PC-9 (cell line): ENCODE measurements at regions not wholly inside any gene's neighbourhood (a gene's known extent, or its start where the extent isn't known, plus 50 kb on each side); places are given as distances from the start of the nearest gene placed in this dataset.

ENCODE experiments used
- BruUV-seq: library from RNA; stranded (reverse); fragments of 400-500 nt; replicated peaks from 2 replicates; lab custom pipeline; 2021; lab: Mats Ljungman, UMichigan
- CTCF ChIA-PET: fragments of 300-600 bp; sonication (Branson Sonifier 250); formaldehyde crosslinking; loops from one replicate; lab custom pipeline; 2022; ENCODE audit warnings: antibody characterized with exemption; lab: Charles Lee
- POLR2A ChIA-PET: fragments of 300-600 bp; sonication (Branson Sonifier 250); formaldehyde crosslinking; loops from one replicate; lab custom pipeline; 2022; ENCODE audit warnings: antibody characterized with exemption; ENCODE audit not compliant: unreplicated experiment; lab: Charles Lee
- DNase-seq, 2 experiments: peaks; one replicate each; pipeline versions ENCODE4 v3.0.0 to v3.0.0-alpha.2; 2015 to 2022; ENCODE audit warnings: mixed read lengths in 1 of 2
- H2AFZ ChIP-seq: fragments of 200-600 bp; sonication (generic); 2 replicates; pipeline ENCODE4 v1.8.1; 2017; ENCODE audit warnings: antibody characterized with exemption
- H3F3A ChIP-seq: fragments of 200-600 bp; sonication (generic); 2 replicates; pipeline ENCODE4 v1.8.1; 2017; ENCODE audit warnings: antibody characterized with exemption, mild to moderate bottlenecking, low read depth; ENCODE audit not compliant: insufficient read depth
- H3K27ac ChIP-seq: fragments of 200-600 bp; sonication (generic); 2 replicates; pipeline ENCODE4 v1.6.1; 2016; ENCODE audit warnings: mixed run types
- H3K27me3 ChIP-seq: fragments of 200-600 bp; sonication (generic); 2 replicates; pipeline ENCODE4 v1.6.1; 2016; ENCODE audit warnings: low read depth, mixed run types; ENCODE audit not compliant: insufficient read depth
- H3K36me3 ChIP-seq: fragments of 200-600 bp; sonication (generic); 2 replicates; pipeline ENCODE4 v1.6.1; 2016; ENCODE audit warnings: low read depth, mixed run types
- H3K4me1 ChIP-seq: fragments of 200-600 bp; sonication (generic); replicated peaks from 2 replicates; pipeline ENCODE4 v1.6.1; 2016; ENCODE audit warnings: mixed run types; ENCODE audit not compliant: insufficient read depth
- H3K4me2 ChIP-seq: fragments of 200-600 bp; sonication (generic); 2 replicates; pipeline ENCODE4 v1.6.1; 2017; ENCODE audit warnings: mixed run types
- H3K4me3 ChIP-seq: fragments of 200-600 bp; sonication (generic); 2 replicates; pipeline ENCODE4 v1.6.1; 2016; ENCODE audit warnings: mixed run types
- H3K79me2 ChIP-seq: fragments of 200-600 bp; sonication (generic); 2 replicates; pipeline ENCODE4 v1.6.1; 2017; ENCODE audit warnings: low read depth, mixed run types
- H3K9me2 ChIP-seq: fragments of 200-600 bp; sonication (generic); 2 replicates; pipeline ENCODE4 v1.8.1; 2017; ENCODE audit warnings: mild to moderate bottlenecking; ENCODE audit not compliant: insufficient read depth
- H3K9me3 ChIP-seq: fragments of 200-600 bp; sonication (generic); 2 replicates; pipeline ENCODE4 v1.8.1; 2016; ENCODE audit warnings: low read depth; ENCODE audit not compliant: insufficient read depth
- H4K20me1 ChIP-seq: fragments of 200-600 bp; sonication (generic); 2 replicates; pipeline ENCODE4 v1.8.1; 2017; ENCODE audit not compliant: insufficient read depth
- EZH2 ChIP-seq: fragments of 200-600 bp; sonication (generic); IDR thresholded peaks from 2 replicates; pipeline ENCODE4 v1.8.0; 2017; ENCODE audit warnings: antibody characterized with exemption, low read depth
- intact Hi-C: fragments of 100-400 bp; cut with micrococcal nuclease; formaldehyde crosslinking; loops from one replicate; pipeline ENCODE4 v1.10.0; 2022; ENCODE audit not compliant: unreplicated experiment
- TF ChIP-seq, protein P1 (sequence below): fragments of 200-600 bp; sonication (generic); conservative IDR thresholded peaks from 2 replicates; pipeline ENCODE4 v1.6.1; 2017; ENCODE audit warnings: mixed run types, antibody characterized with exemption, mild to moderate bottlenecking, moderate library complexity

DNA sequence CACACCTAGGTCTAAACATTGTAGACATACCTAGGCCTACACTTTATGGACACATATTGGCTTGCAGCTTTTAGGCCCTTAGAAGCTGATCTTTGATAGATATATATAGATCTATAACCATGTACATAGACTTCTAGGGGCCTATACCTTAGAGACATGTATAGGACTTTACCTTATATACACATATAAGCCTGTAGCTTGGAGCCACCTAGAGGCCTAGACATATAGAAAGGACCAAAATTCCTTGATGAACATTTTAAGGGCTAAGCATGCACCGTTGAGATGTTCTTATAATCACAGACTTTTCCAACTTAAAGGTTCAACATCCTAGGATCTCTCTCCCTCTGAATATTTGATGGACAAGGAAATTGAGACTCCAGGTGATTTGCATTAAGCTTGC lies 371.7 kb upstream of the SASH1 start:
- POLR2A ChIA-PET: no interaction called here

DNA sequence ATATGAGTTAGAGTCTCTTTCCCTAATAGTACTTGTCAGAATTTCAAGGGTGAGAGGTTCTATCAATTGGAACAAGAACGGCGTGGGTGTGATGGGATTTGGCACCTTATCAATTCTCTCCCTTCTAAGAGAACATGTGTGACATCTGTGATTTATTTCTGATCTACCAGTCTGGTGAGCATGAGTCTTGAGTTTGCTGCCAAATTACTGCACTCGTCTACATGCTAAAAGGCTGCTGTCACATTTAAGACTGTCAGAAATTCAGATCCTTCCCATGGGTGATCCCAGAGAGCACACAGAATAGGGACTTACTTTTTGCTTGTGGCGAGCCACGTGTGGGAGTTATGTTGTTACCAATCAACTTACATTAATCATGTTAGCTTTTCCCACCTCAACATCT lies 370.2 kb upstream of the SASH1 start:
- intact Hi-C loops: no loop called here
- no peaks in the 10 kb centered on the region for H4K20me1 ChIP-seq
- no peaks in the 10 kb centered on the region for H3K9me3 ChIP-seq
- no peaks in the 10 kb centered on the region for H3F3A ChIP-seq
- no peak overlapping the region for H2AFZ ChIP-seq
- H3K4me2 ChIP-seq: no peak overlapping the region
- ChIA-PET CTCF (no interaction called here), POLR2A (no interaction called here)
- H3K9me2 ChIP-seq: no peaks in the 10 kb centered on the region
- DNase-seq: no peak
- H3K4me1 ChIP-seq: peaks cover 5% of the 10 kb centered on the region
- TF ChIP-seq, protein P1, sequence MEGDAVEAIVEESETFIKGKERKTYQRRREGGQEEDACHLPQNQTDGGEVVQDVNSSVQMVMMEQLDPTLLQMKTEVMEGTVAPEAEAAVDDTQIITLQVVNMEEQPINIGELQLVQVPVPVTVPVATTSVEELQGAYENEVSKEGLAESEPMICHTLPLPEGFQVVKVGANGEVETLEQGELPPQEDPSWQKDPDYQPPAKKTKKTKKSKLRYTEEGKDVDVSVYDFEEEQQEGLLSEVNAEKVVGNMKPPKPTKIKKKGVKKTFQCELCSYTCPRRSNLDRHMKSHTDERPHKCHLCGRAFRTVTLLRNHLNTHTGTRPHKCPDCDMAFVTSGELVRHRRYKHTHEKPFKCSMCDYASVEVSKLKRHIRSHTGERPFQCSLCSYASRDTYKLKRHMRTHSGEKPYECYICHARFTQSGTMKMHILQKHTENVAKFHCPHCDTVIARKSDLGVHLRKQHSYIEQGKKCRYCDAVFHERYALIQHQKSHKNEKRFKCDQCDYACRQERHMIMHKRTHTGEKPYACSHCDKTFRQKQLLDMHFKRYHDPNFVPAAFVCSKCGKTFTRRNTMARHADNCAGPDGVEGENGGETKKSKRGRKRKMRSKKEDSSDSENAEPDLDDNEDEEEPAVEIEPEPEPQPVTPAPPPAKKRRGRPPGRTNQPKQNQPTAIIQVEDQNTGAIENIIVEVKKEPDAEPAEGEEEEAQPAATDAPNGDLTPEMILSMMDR: no peak
- TF ChIP-seq EZH2: no peak
- H3K27ac ChIP-seq: no peak overlapping the region
- no peaks in the 10 kb centered on the region for H3K36me3 ChIP-seq
- no peak overlapping the region for H3K4me3 ChIP-seq
- no peaks in the 10 kb centered on the region for H3K79me2 ChIP-seq
- H3K27me3 ChIP-seq: no peaks in the 10 kb centered on the region
- no TSS peak for BruUV-seq

More for the DNA sequence above, 371.7 kb upstream of the SASH1 start:
- CTCF ChIA-PET: no interaction called here
- intact Hi-C loops: no loop called here
- Histone ChIP-seq H3K9me3 (no peaks in the 10 kb centered on the region), H3F3A (no peaks in the 10 kb centered on the region), H3K9me2 (no peaks in the 10 kb centered on the region), H3K79me2 (no peaks in the 10 kb centered on the region), H2AFZ (no peak overlapping the region), H3K27me3 (no peaks in the 10 kb centered on the region), H3K4me3 (no peak overlapping the region), H3K4me2 (no peak overlapping the region), H3K4me1 (peaks cover 5% of the 10 kb centered on the region), H4K20me1 (no peaks in the 10 kb centered on the region), H3K36me3 (no peaks in the 10 kb centered on the region), H3K27ac (no peak overlapping the region)
- TF ChIP-seq, protein P1: no peak; the same call in 1 of the 2 replicates
- TF ChIP-seq EZH2: no peak
- BruUV-seq: no TSS peak
- DNase-seq: no peak

DNA sequence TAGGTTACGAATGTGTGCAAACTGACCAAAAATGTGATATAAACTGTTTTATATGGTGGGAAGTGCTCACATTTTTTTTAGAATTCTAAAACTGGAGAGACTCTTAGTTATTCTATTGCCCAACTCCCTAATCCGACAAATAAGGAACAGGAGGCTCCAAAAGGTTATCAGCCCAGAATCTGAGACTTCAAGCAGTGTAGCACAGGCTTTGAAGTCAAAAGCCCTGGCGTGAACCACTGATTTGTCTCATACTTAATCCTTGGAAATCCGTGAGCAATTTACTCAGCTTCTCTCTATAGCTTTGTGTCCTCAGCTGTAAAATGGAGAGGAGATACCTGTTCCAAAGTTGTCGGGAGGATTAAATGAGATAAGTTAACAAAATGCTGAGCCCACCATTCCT lies 368.8 kb upstream of the SASH1 start:
- Histone ChIP-seq H4K20me1 (no peaks in the 10 kb centered on the region), H3K27me3 (no peaks in the 10 kb centered on the region), H3K27ac (no peak overlapping the region), H3K9me2 (no peaks in the 10 kb centered on the region), H3K79me2 (no peaks in the 10 kb centered on the region), H3K36me3 (no peaks in the 10 kb centered on the region), H3F3A (no peaks in the 10 kb centered on the region), H3K4me2 (no peak overlapping the region), H2AFZ (no peak overlapping the region), H3K9me3 (no peaks in the 10 kb centered on the region), H3K4me3 (no peak overlapping the region), H3K4me1 (peaks cover 5% of the 10 kb centered on the region)
- BruUV-seq: no TSS peak
- no peak for DNase-seq
- intact Hi-C loops: no loop called here
- CTCF ChIA-PET: no interaction called here
- POLR2A ChIA-PET: no interaction called here
- TF ChIP-seq, protein P1: no peak
- TF ChIP-seq EZH2: no peak
